NCI-H2107 treated with DMSO at 0.1 percent for 48 hours (cell line): ENCODE measurements at regions not wholly inside any gene's neighbourhood (a gene's known extent, or its start where the extent isn't known, plus 50 kb on each side); places are given as distances from the start of the nearest gene placed in this dataset.

Source experiments
- DNase-seq: peaks from one replicate; lab custom pipeline; 2025; ENCODE audit not compliant: unreplicated experiment; lab: John Stamatoyannopoulos, UW

GRCh38 chr1:25082216-25082899, 149.9 kb downstream of the SYF2 start:
- DNase-seq: no peak

- no peak for DNase-seq
Observed at GRCh38 chr1:25081496-25081895, 150.8 kb downstream of the SYF2 start.

GRCh38 chr1:25080294-25081209, 150.5 kb upstream of the RUNX3 start:
- DNase-seq: no peak

- DNase-seq: no peak
Observed at GRCh38 chr1:25079048-25079447, 149.0 kb upstream of the RUNX3 start.

- DNase-seq: no peak
Observed at GRCh38 chr1:25074351-25075227, 144.5 kb upstream of the RUNX3 start.

- DNase-seq: no peak
Observed at GRCh38 chr1:25073640-25074270, 143.7 kb upstream of the RUNX3 start.

- no peak for DNase-seq
Observed at GRCh38 chr1:25072461-25072860, 142.4 kb upstream of the RUNX3 start.

GRCh38 chr1:25068829-25069228, 138.8 kb upstream of the RUNX3 start:
- no peak for DNase-seq

GRCh38 chr1:25068316-25068715, 138.2 kb upstream of the RUNX3 start:
- no peak for DNase-seq

GRCh38 chr1:25067518-25068251, 137.6 kb upstream of the RUNX3 start:
- peak; percentile 24 for DNase-seq

GRCh38 chr1:25066731-25067517, 136.8 kb upstream of the RUNX3 start:
- no peak for DNase-seq

GRCh38 chr1:25066256-25066655, 136.2 kb upstream of the RUNX3 start:
- no peak for DNase-seq

GRCh38 chr1:25065795-25066238, 135.7 kb upstream of the RUNX3 start:
- no peak for DNase-seq

GRCh38 chr1:25065321-25065721, 135.2 kb upstream of the RUNX3 start:
- no peak for DNase-seq

GRCh38 chr1:25064465-25065240, 134.6 kb upstream of the RUNX3 start:
- no peak for DNase-seq

GRCh38 chr1:25063591-25064416, 133.7 kb upstream of the RUNX3 start:
- no peak for DNase-seq

GRCh38 chr1:25062621-25063255, 132.7 kb upstream of the RUNX3 start:
- no peak for DNase-seq
